Activated naive CD8-positive, alpha-beta T cell treated with anti-CD3 and anti-CD28 coated beads, Interleukin-2, amount 50 U/mL, for 24 hours (primary cell): ENCODE measurements at regions not wholly inside any gene's neighbourhood (a gene's known extent, or its start where the extent isn't known, plus 50 kb on each side); places are given as distances from the start of the nearest gene placed in this dataset.

ENCODE experiments used
- ATAC-seq: fragments of 150-1000 bp; cut with Tn5 transposase; one replicate; pipeline ENCODE4 v1.10.0; 2021
- DNase-seq: peaks from one replicate; pipeline ENCODE4 v3.0.0; 2021
- H3K27ac Mint-ChIP-seq: one replicate; pipeline ENCODE4 v1.8.0; 2021; ENCODE audit warnings: mild to moderate bottlenecking, mixed read lengths
- H3K27me3 Mint-ChIP-seq: one replicate; pipeline ENCODE4 v1.8.0; 2021; ENCODE audit warnings: mixed read lengths
- H3K36me3 Mint-ChIP-seq: one replicate; pipeline ENCODE4 v1.8.0; 2021; ENCODE audit warnings: low read depth, mixed read lengths
- H3K4me1 Mint-ChIP-seq: one replicate; pipeline ENCODE4 v1.8.0; 2021; ENCODE audit warnings: mixed read lengths
- H3K4me3 Mint-ChIP-seq: one replicate; pipeline ENCODE4 v1.8.0; 2021; ENCODE audit warnings: mild to moderate bottlenecking, moderate library complexity, mixed read lengths
- H3K9me3 Mint-ChIP-seq: one replicate; pipeline ENCODE4 v1.8.0; 2021; ENCODE audit warnings: mixed read lengths

DNA sequence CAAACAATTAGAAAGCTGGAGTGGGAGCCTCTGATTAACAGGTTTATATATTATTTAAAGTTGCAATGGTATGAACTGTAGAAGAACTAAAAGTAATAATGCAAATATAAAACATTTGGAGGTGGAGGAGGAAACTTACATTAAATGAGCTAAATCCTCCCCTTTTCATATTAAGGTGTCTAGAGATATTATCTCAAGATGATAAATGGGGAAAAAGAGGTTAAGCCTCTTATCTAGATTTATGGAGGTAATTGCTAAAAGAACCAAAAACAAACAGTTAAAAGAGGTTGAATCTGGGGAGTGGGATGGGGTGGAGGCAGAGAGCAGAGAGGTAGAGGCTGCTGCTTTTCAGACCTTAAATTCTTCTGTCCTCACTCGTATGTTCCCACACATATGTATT lies 147.8 kb upstream of the SLC24A2 start:
- DNase-seq (no peak), ATAC-seq (no peak)
- Mint-ChIP-seq H3K9me3 (no peaks in the 10 kb centered on the region), H3K36me3 (no peaks in the 10 kb centered on the region), H3K4me1 (peaks cover 5% of the 10 kb centered on the region), H3K27me3 (peaks cover 14% of the 10 kb centered on the region), H3K4me3 (no peak overlapping the region), H3K27ac (no peak overlapping the region)

DNA sequence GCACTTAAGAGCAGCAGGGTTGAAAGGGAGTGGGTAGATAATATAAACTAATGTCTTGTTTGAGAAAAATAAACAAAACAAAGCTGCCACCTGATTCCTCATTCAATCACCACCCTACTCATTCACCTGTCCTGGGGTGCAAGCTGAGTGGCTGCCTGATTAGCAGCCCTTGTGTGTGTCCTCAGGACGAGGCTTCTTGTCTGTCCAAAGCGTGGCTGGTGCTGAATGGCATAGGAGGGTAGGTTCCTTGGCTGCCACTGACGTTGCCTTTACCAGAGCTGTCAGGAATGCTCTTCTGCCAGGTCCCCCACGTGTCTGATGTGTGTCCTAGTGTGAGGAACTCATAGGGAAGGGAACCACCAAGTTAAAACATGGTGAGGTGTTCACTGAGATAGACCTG lies 146.6 kb upstream of the SLC24A2 start:
- no peaks in the 10 kb centered on the region for H3K36me3 Mint-ChIP-seq
- ATAC-seq (no peak), DNase-seq (no peak)
- H3K4me3 Mint-ChIP-seq: no peak overlapping the region
- no peaks in the 10 kb centered on the region for H3K9me3 Mint-ChIP-seq
- no peak overlapping the region for H3K27ac Mint-ChIP-seq
- H3K4me1 Mint-ChIP-seq: peaks cover 5% of the 10 kb centered on the region
- H3K27me3 Mint-ChIP-seq: peaks cover 14% of the 10 kb centered on the region

GRCh38 chr9:19934301-19934871 lies 145.5 kb upstream of the SLC24A2 start:
- H3K4me3 Mint-ChIP-seq: peak overlapping the region; percentile 37
- DNase-seq: no peak
- ATAC-seq: no peak
- no peaks in the 10 kb centered on the region for H3K9me3 Mint-ChIP-seq
- no peak overlapping the region for H3K27ac Mint-ChIP-seq
- peaks cover 14% of the 10 kb centered on the region for H3K27me3 Mint-ChIP-seq
- H3K4me1 Mint-ChIP-seq: peaks cover 5% of the 10 kb centered on the region
- no peaks in the 10 kb centered on the region for H3K36me3 Mint-ChIP-seq

DNA sequence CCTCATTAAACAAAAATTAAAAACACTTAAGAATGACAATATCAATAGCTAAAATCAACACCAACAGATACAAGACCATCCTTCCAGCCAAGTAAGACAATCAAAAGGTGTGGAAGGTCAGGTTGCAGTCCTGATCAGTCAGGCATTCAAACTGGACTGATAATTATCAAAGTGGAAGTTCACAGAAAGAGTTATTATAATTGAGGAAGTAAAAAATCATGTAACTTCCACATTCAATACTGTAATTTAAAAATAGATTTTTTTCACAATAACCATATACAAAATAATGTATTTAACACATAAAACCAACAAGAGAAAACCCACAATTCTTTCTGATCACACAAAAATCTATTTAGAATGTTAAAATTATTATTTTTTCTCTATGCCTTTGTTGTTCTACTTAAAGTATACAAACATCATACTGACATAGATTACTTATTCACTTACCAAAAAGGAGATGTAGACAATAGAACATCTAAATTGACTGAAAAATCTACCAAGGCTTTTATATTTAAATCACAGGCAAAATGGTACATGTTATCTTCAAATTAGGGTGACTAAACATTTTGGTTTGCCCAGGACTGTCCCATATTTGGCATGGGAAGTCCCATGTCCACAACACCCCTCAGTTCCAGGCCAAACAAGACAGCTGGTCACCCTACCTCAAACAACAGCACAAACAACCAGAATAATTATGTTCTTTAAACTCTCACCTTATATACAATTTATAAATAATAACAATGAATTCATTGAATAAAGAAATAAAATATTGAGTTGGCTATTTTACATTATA lies 142.5 kb upstream of the SLC24A2 start:
- Mint-ChIP-seq H3K4me3 (no peak overlapping the region), H3K36me3 (no peaks in the 10 kb centered on the region), H3K27me3 (peaks cover 18% of the 10 kb centered on the region), H3K27ac (no peak overlapping the region), H3K4me1 (peaks cover 16% of the 10 kb centered on the region), H3K9me3 (no peaks in the 10 kb centered on the region)
- DNase-seq (no peak), ATAC-seq (no peak)

GRCh38 chr9:19927560-19927959 lies 138.7 kb upstream of the SLC24A2 start:
- Mint-ChIP-seq H3K4me3 (no peak overlapping the region), H3K9me3 (no peaks in the 10 kb centered on the region), H3K4me1 (peaks cover 18% of the 10 kb centered on the region), H3K36me3 (no peaks in the 10 kb centered on the region), H3K27ac (no peak overlapping the region), H3K27me3 (peaks cover 12% of the 10 kb centered on the region)
- ATAC-seq: no peak
- no peak for DNase-seq

DNA sequence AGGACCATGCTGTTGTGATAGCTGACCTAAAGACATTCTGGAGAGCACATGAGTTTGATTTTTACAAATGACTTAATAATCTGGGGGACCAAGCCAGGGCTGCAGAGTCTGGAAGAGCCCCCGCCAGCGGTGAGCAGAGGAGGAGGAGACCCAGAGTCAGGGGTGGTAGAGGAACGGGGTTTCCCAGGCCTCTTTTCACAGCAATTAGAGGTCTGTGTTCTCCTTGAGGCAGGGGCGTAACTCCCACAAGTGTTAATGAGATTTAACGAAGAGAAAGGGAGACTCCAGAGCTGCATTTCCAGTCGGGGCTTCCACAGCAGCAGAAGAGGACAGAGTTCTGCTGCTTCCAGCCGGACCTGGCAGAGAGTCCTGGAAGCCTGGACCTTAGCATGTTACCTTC lies 137.9 kb upstream of the SLC24A2 start:
- Mint-ChIP-seq H3K27me3 (peaks cover 14% of the 10 kb centered on the region), H3K36me3 (no peaks in the 10 kb centered on the region), H3K27ac (no peak overlapping the region), H3K4me3 (no peak overlapping the region), H3K4me1 (peaks cover 18% of the 10 kb centered on the region), H3K9me3 (no peaks in the 10 kb centered on the region)
- no peak for DNase-seq
- ATAC-seq: no peak

- peak overlapping the region; percentile 72 for H3K4me3 Mint-ChIP-seq
- no peak overlapping the region for H3K27ac Mint-ChIP-seq
- DNase-seq: peak; percentile 76
These were observed 137.1 kb upstream of the SLC24A2 start for GRCh38 chr9:19925674-19926503.

DNA sequence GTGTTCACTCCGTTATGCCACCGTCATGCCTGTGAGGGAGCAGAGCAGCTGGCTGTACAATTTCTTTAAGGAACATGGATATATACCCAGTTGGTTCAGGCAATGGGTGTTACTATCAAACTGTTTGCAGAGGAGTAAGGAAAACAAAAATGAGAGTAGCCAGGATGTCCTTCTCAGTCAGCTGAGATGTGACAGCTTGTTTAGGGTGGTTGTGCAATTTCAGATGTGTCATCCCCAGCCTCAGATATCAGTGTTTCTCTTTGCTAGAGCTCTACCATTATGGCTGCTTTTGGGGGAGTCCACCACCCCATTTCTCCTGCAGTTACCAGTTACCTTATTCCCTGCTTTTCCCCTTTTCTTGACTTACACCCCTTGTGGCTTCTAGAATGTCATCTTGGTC lies 135.2 kb upstream of the SLC24A2 start:
- Mint-ChIP-seq H3K27ac (no peak overlapping the region), H3K9me3 (no peaks in the 10 kb centered on the region)

More at GRCh38 chr9:19925674-19926503, 137.1 kb upstream of the SLC24A2 start:
- Mint-ChIP-seq H3K4me1 (peaks cover 18% of the 10 kb centered on the region), H3K9me3 (no peaks in the 10 kb centered on the region), H3K27me3 (peaks cover 17% of the 10 kb centered on the region), H3K36me3 (no peaks in the 10 kb centered on the region)
- ATAC-seq: peak; percentile 96

GRCh38 chr9:19922476-19923118 lies 133.8 kb upstream of the SLC24A2 start:
- Mint-ChIP-seq H3K9me3 (no peaks in the 10 kb centered on the region), H3K4me3 (no peak overlapping the region), H3K36me3 (no peaks in the 10 kb centered on the region), H3K27ac (no peak overlapping the region), H3K27me3 (peaks cover 28% of the 10 kb centered on the region), H3K4me1 (peaks cover 16% of the 10 kb centered on the region)
- ATAC-seq: no peak
- no peak for DNase-seq

More for the DNA sequence above, 135.2 kb upstream of the SLC24A2 start:
- no peaks in the 10 kb centered on the region for H3K36me3 Mint-ChIP-seq
- peaks cover 18% of the 10 kb centered on the region for H3K4me1 Mint-ChIP-seq
- no peak overlapping the region for H3K4me3 Mint-ChIP-seq
- peaks cover 20% of the 10 kb centered on the region for H3K27me3 Mint-ChIP-seq
- DNase-seq: no peak
- no peak for ATAC-seq

DNA sequence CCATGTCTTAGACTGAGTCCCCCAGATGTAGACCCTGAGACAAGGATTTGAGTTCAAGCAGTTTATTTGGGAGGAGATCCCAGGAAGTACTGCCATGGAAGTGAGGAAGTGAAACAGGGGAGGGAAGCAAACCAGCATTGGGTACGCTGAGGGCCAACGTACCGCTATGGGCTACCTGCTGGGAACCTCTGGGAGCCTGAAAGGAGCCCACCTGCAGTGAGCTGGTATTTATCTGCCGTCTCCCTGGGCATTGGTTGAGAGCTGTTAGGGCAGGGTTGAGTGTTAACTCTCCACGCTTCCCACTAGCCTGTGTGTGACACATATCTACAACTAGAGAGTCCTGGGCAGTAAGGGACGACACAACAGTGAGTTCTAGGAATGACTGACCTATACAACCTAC lies 131.6 kb upstream of the SLC24A2 start:
- DNase-seq (no peak), ATAC-seq (no peak)
- H3K36me3 Mint-ChIP-seq: no peaks in the 10 kb centered on the region
- no peaks in the 10 kb centered on the region for H3K9me3 Mint-ChIP-seq
- H3K4me1 Mint-ChIP-seq: peaks cover 2% of the 10 kb centered on the region
- no peak overlapping the region for H3K27ac Mint-ChIP-seq
- H3K27me3 Mint-ChIP-seq: peaks cover 30% of the 10 kb centered on the region
- no peak overlapping the region for H3K4me3 Mint-ChIP-seq

DNA sequence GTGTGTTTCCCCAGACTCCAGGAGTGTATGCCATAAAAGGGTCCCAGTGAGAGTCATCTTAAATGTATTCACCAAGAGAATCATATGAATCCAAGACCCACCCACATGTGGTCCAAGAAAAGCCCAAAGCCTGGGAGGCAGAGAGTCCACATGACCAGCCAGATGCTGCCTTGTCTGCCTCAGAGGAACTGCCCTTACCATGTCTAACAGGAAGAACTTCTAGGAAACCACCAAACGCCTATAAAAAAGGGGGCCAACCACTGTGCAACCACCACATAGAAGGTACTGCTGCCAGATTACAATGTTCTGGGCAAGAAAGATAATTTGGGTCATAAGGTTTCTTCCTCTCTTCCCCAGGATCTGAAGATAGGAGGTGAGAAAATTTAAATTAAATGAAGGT lies 129.8 kb upstream of the SLC24A2 start:
- Mint-ChIP-seq H3K27ac (no peak overlapping the region), H3K36me3 (no peaks in the 10 kb centered on the region), H3K4me3 (no peak overlapping the region), H3K4me1 (no peaks in the 10 kb centered on the region), H3K9me3 (no peaks in the 10 kb centered on the region), H3K27me3 (peaks cover 23% of the 10 kb centered on the region)
- no peak for DNase-seq
- ATAC-seq: no peak

DNA sequence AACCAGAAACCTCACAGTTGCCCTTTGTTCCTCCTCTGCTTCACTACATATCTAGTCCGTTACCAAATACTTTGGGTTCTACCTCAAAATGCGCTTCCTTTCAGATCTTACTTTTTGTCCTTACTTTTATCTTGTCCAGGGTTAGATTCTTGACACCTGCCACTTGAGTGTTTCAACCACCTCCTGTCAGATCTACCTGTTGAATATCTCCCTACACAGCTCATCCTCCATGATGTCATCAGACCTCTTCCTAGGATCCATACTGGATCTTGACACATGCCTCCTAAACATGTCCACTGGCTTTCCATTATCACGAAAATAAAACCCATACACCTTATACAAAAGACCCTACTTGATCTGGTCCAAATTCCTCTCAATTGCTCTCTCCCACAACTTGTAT lies 125.2 kb upstream of the SLC24A2 start:
- H3K9me3 Mint-ChIP-seq: no peaks in the 10 kb centered on the region
- peaks cover 15% of the 10 kb centered on the region for H3K27me3 Mint-ChIP-seq
- no peak overlapping the region for H3K4me3 Mint-ChIP-seq
- no peak overlapping the region for H3K27ac Mint-ChIP-seq
- no peaks in the 10 kb centered on the region for H3K36me3 Mint-ChIP-seq
- H3K4me1 Mint-ChIP-seq: no peaks in the 10 kb centered on the region
- no peak for ATAC-seq
- no peak for DNase-seq

- H3K36me3 Mint-ChIP-seq: no peaks in the 10 kb centered on the region
- H3K27me3 Mint-ChIP-seq: peaks cover 7% of the 10 kb centered on the region
- no peaks in the 10 kb centered on the region for H3K9me3 Mint-ChIP-seq
These were observed 124.3 kb upstream of the SLC24A2 start for GRCh38 chr9:19913151-19913550.

DNA sequence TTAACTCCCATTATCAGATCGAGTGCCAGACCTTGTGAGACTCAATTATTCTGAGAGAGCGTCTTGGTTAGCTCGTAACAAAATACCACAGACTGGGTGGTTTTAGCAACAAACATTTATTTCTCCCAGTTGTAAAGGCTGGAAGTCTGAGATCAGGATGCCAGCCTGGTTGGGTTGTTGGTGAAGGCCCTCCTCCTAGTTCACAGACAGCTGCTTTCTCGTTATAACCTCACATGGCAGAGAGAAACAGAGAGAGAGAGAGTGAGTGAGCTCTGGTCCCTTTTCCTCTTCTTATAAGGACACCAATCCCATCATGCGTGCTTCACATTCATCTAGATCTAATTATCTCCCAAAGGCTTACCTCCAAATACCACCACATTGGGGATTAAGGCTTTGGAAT lies 114.2 kb upstream of the SLC24A2 start:
- no peak for DNase-seq
- Mint-ChIP-seq H3K4me1 (no peaks in the 10 kb centered on the region), H3K9me3 (no peaks in the 10 kb centered on the region), H3K27me3 (peaks cover 3% of the 10 kb centered on the region), H3K27ac (no peak overlapping the region), H3K4me3 (no peak overlapping the region), H3K36me3 (no peaks in the 10 kb centered on the region)
- no peak for ATAC-seq

More at GRCh38 chr9:19913151-19913550, 124.3 kb upstream of the SLC24A2 start:
- Mint-ChIP-seq H3K27ac (no peak overlapping the region), H3K4me1 (no peaks in the 10 kb centered on the region), H3K4me3 (no peak overlapping the region)
- ATAC-seq: no peak
- DNase-seq: no peak
